Aorta (tissue), 5 donors: ENCODE measurements at regions not wholly inside any gene's neighbourhood (a gene's known extent, or its start where the extent isn't known, plus 50 kb on each side); places are given as distances from the start of the nearest gene placed in this dataset.
"Not testable (repeated sequence)": the region's sequence is repeated elsewhere in the genome, so short reads cannot be mapped to it uniquely, and the experiment has no call there.

Experiments
- ATAC-seq: fragments of 200-7000 bp; cut with Tn5 transposase; one replicate; pipeline ENCODE4 v1.9.1; 2022; ENCODE audit warnings: moderate library complexity; ENCODE audit not compliant: low FRiP score
- DNase-seq, 2 donors: peaks; one replicate each; pipeline ENCODE4 v3.0.0-alpha.2; 2020
- H3K27ac ChIP-seq, 2 donors: one replicate each; pipeline ENCODE4 v1.5.1; 2013; ENCODE audit warnings: low read length in 2 of 2, mild to moderate bottlenecking in 2 of 2, moderate library complexity in 2 of 2, control low read depth in 1 of 2, inconsistent platforms in 1 of 2, low read depth in 1 of 2
- H3K27me3 ChIP-seq, 2 donors: one replicate each; pipeline ENCODE4 v1.6.1; 2013; ENCODE audit warnings: control low read depth in 1 of 2, low read length in 1 of 2, mild to moderate bottlenecking in 1 of 2, moderate library complexity in 1 of 2; ENCODE audit not compliant: insufficient read depth in 2 of 2, control insufficient read depth in 1 of 2
- H3K36me3 ChIP-seq, 2 donors: one replicate each; pipeline ENCODE4 v1.6.1; 2013; ENCODE audit warnings: control low read depth in 1 of 2, low read length in 1 of 2, mild to moderate bottlenecking in 1 of 2; ENCODE audit not compliant: insufficient read depth in 2 of 2, control insufficient read depth in 1 of 2
- H3K4me1 ChIP-seq, 2 donors: one replicate each; pipeline ENCODE4 v1.6.1; 2013; ENCODE audit warnings: low read length in 2 of 2, control low read depth in 1 of 2, mild to moderate bottlenecking in 1 of 2, moderate library complexity in 1 of 2; ENCODE audit not compliant: insufficient read depth in 2 of 2, control insufficient read depth in 1 of 2
- H3K4me3 ChIP-seq, 2 donors: one replicate each; pipeline ENCODE4 v1.5.1; 2013; ENCODE audit warnings: low read length in 2 of 2, control low read depth in 1 of 2, mild to moderate bottlenecking in 1 of 2
- H3K9me3 ChIP-seq: one replicate; pipeline ENCODE4 v1.6.1; 2013; ENCODE audit warnings: mild to moderate bottlenecking, low read length; ENCODE audit not compliant: control insufficient read depth
- WGBS, 2 donors: extraction: QIAGEN DNeasy Blood & Tissue Kit; methylation state at CpG; one replicate each; pipeline ENCODE4 v1.1.7; 2013; 5-methylcytosine and 5-hydroxymethylcytosine counted together
- intact Hi-C, 2 donors: fragments of 100-400 bp; cut with DNase I; formaldehyde crosslinking; loops; one replicate each; pipeline versions ENCODE4 v1.14.2 to v1.15.0; 2022
- donor health status: healthy with polysubstance abuse.
- donor health status: Bipolar disorder and iron deficiency.
- donor health status: DM: no; HTN: no; CAD: no.
- donor health status: DM: no; HTN: no; CAD: no.
- donor health status: DM: yes; HTN: yes; CAD: no.

DNA sequence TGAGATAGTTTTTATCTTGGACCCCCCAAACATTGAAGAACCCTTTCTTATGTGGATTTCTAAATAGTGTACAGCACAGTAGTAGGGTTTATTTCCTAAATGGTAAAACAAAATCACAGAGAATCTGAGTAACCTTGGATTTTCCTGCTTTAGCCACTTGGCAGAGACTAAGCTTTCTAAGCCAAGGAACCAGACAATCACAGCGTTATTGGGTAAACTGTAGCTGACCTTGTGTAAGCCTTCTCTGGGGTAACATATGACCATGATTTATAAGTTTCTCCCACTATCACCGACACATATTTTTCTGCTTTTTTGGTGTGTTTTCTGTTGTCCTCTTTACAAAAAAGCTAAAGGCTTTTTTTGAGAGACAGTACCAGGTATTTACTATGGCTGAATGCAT, 136.3 kb upstream of the PZP start:
- intact Hi-C loops, result no loop called here
- Histone ChIP-seq H3K4me3 (no peak overlapping the region), H3K27ac (no peak overlapping the region), H3K9me3 (no peaks in the 10 kb centered on the region), H3K4me1 (no peaks in the 10 kb centered on the region), H3K27me3 (peaks cover 0 to 2% of the 10 kb centered on the region in 2 donors), H3K36me3 (no peaks in the 10 kb centered on the region)
- no peak for DNase-seq
- WGBS, 2 donors, result 28 to 41% methylated on average over 2 of the region's 2 CpGs
- ATAC-seq, result no peak

- 57 to 61% methylated on average over 3 of the region's 3 CpGs for WGBS, 2 donors
Observed at GRCh38 chr12:9343731-9344130, 135.5 kb upstream of the PZP start.

GRCh38 chr12:9342614-9343353, 134.6 kb upstream of the PZP start:
- no peaks in the 10 kb centered on the region for H3K9me3 ChIP-seq
- intact Hi-C loops, result no loop called here
- H3K27me3 ChIP-seq, result peaks cover 0 to 3% of the 10 kb centered on the region in 2 donors
- no peak overlapping the region for H3K4me3 ChIP-seq
- DNase-seq, result no peak
- ATAC-seq, result no peak
- no peaks in the 10 kb centered on the region for H3K4me1 ChIP-seq
- H3K27ac ChIP-seq, result no peak overlapping the region
- no peaks in the 10 kb centered on the region for H3K36me3 ChIP-seq
- WGBS, 2 donors, result 77 to 80% methylated on average over 3 of the region's 3 CpGs

More at GRCh38 chr12:9343731-9344130, 135.5 kb upstream of the PZP start:
- no peaks in the 10 kb centered on the region for H3K36me3 ChIP-seq
- no peaks in the 10 kb centered on the region for H3K4me1 ChIP-seq
- H3K27me3 ChIP-seq, result peaks cover 0 to 3% of the 10 kb centered on the region in 2 donors
- no peaks in the 10 kb centered on the region for H3K9me3 ChIP-seq
- H3K27ac ChIP-seq, result no peak overlapping the region
- ATAC-seq, result no peak
- no peak overlapping the region for H3K4me3 ChIP-seq
- DNase-seq, result no peak
- intact Hi-C loops, result no loop called here

DNA sequence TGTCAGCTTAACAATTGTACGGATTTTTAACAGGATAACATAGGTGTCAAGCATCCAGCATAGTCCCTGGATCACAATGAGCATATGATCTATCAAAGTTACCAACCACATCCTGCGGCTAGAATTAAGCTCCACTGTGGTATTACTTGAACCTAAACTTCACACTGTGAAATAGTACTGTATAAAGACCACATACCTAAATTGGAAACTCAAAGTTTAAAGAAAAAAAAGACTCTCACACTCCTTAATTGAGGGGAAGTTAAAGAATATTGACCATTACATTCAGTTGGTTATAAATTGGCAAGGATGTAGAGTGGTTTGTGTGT, 133.0 kb upstream of the PZP start:
- no peak for ATAC-seq
- no peaks in the 10 kb centered on the region for H3K9me3 ChIP-seq
- no peak for DNase-seq
- peaks cover 0 to 3% of the 10 kb centered on the region in 2 donors for H3K27me3 ChIP-seq
- intact Hi-C loops, result no loop called here
- WGBS, 2 donors, result 86% methylated on average over 2 of the region's 2 CpGs
- no peaks in the 10 kb centered on the region for H3K36me3 ChIP-seq
- H3K4me1 ChIP-seq, result no peaks in the 10 kb centered on the region
- H3K4me3 ChIP-seq, result no peak overlapping the region
- no peak overlapping the region for H3K27ac ChIP-seq

DNA sequence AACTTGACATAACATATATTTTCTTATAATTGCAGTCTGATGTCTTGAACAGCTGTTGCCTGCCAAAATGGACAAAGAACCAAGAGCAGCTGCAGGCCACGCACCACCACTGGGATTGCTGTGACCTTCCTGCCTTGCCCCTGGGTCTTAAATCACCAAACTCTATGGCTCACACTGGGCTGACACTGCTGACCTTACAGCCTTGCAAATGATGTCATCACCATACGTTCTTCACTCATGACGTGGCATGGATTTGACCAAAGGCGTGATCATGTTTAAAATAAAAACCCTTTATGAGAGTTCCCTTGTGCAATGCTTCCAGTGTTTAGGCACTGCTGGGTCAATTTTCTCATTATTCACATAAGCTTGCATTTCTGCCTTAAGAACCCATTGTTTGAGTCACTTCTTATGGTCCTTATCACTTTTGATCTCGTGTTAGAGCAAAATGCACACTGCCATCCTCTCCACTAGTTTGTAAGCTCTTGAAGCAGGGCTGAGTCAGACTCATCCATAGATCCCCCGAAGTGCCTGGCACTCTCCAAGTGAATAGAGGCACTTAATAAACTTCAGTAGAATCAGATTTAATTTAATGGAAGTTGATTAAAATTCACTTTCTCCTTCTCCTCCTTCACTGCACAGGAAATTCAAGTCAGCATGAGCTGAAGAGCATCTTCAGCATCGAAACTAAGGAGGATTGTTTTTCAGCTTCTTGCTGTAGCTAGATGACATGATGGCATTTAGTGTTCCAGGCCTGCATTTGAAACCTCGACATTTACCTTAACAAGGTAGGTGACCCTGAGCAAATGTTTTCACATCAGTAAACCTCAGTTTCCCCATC, 132.4 kb upstream of the PZP start:
- intact Hi-C loops, result no loop called here
- H3K27ac ChIP-seq, result no peak overlapping the region
- no peaks in the 10 kb centered on the region for H3K4me1 ChIP-seq
- no peaks in the 10 kb centered on the region for H3K9me3 ChIP-seq
- no peak overlapping the region for H3K4me3 ChIP-seq
- peaks cover 0 to 3% of the 10 kb centered on the region in 2 donors for H3K27me3 ChIP-seq
- no peaks in the 10 kb centered on the region for H3K36me3 ChIP-seq
- DNase-seq (no peak), ATAC-seq (no peak)
- 48 to 53% methylated on average over 8 of the region's 8 CpGs for WGBS, 2 donors

DNA sequence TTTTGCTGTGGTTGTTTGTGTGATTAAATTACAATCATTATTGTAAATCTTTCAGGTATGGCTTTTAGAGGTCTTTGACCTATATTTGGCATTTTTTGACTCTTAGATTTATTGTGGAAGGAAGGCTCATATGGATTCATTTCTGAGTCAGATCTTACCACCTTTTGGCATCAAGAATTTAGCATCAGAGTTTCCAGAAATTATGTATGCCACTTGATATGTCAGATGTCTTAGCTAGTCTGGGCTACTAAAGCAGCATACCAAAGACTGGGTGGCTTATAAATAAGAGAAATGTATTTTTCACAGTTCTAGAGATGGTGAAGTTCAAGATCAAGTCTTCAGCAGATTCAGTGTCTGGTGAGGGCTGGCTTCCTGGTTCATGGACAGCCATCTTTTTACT, 129.5 kb upstream of the PZP start:
- intact Hi-C loops, result no loop called here
- H3K27ac ChIP-seq, result no peak overlapping the region
- H3K36me3 ChIP-seq, result no peaks in the 10 kb centered on the region
- no peaks in the 10 kb centered on the region for H3K9me3 ChIP-seq
- no peaks in the 10 kb centered on the region for H3K4me1 ChIP-seq
- DNase-seq (no peak), ATAC-seq (no peak)
- H3K27me3 ChIP-seq, result peaks cover 0 to 3% of the 10 kb centered on the region in 2 donors
- H3K4me3 ChIP-seq, result no peak overlapping the region

DNA sequence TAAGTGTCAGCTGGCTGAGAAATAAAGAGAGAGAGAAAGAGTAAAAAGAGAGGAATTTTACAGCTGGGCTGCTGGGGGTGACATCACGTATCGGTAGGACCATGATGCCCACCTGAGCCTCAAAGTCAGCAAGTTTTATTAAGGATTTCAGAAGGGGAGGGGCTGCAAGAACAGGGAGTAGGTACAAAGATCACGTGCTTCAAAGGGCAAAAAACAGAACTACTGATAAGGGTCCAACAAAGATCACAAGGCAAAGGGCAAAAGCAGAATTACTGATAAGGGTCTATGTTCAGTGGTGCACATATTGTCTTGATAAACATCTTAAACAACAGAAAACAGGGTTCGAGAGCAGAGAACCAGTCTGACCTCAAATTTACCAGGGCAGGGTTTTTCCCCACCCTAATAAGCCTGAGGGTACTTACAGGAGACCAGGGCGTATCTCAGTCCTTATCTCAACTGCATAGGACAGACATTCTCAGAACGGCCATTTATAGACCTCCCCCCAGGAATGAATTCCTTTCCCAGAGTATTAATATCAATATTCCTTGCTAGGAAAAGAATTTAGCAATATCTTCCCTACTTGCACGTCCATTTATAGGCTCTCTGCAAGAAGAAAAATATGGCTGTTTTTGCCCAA, 128.3 kb upstream of the PZP start:
- 76 to 81% methylated on average over 7 of the region's 7 CpGs for WGBS, 2 donors
- H3K27ac ChIP-seq, H3K4me3 ChIP-seq, H3K9me3 ChIP-seq, intact Hi-C loops, H3K27me3 ChIP-seq, ATAC-seq, H3K36me3 ChIP-seq, H3K4me1 ChIP-seq, DNase-seq: not testable (repeated sequence)

- no peak overlapping the region for H3K4me3 ChIP-seq
- intact Hi-C loops, result no loop called here
- DNase-seq (no peak), ATAC-seq (no peak)
- no peaks in the 10 kb centered on the region for H3K4me1 ChIP-seq
- WGBS, 2 donors, result 42 to 43% methylated on average over 5 of the region's 5 CpGs
- no peaks in the 10 kb centered on the region for H3K9me3 ChIP-seq
- H3K36me3 ChIP-seq, result no peaks in the 10 kb centered on the region
- H3K27me3 ChIP-seq, result peaks cover 0 to 3% of the 10 kb centered on the region in 2 donors
- no peak overlapping the region for H3K27ac ChIP-seq
Observed at GRCh38 chr12:9335867-9336266, 127.7 kb upstream of the PZP start.
